Mesenchymal stem cell (in vitro differentiated cells and primary cell): ENCODE measurements at regions not wholly inside any gene's neighbourhood (a gene's known extent, or its start where the extent isn't known, plus 50 kb on each side); places are given as distances from the start of the nearest gene placed in this dataset.
A peak's percentile ranks its signal among the peaks of the same experiment; 100 is the strongest.

Source experiments
- DNase-seq: peaks from one replicate; pipeline ENCODE4 v3.0.0-alpha.2; 2013
- H2AFZ ChIP-seq: one replicate; pipeline ENCODE4 v1.6.1; 2013; ENCODE audit warnings: low read depth, mild to moderate bottlenecking, control low read depth, inconsistent platforms, low read length, moderate library complexity
- H2AK5ac ChIP-seq: 2 replicates; pipeline ENCODE4 v1.6.1; 2013; ENCODE audit warnings: low read length, moderate library complexity, mild to moderate bottlenecking, inconsistent platforms; ENCODE audit not compliant: severe bottlenecking
- H2BK120ac ChIP-seq: one replicate; pipeline ENCODE4 v1.6.1; 2013; ENCODE audit warnings: low read depth, mild to moderate bottlenecking, inconsistent platforms, low read length, moderate library complexity
- H2BK12ac ChIP-seq, 2 experiments: one replicate each; pipeline ENCODE4 v1.6.1; 2013; ENCODE audit warnings: inconsistent platforms in 2 of 2, low read length in 2 of 2, mild to moderate bottlenecking in 2 of 2, moderate library complexity in 2 of 2, control low read depth in 1 of 2
- H2BK15ac ChIP-seq: one replicate; pipeline ENCODE4 v1.6.1; 2013; ENCODE audit warnings: mild to moderate bottlenecking, low read depth, inconsistent platforms; ENCODE audit not compliant: poor library complexity, severe bottlenecking
- H2BK5ac ChIP-seq: 2 replicates; pipeline ENCODE4 v1.6.1; 2013; ENCODE audit warnings: low read depth, mild to moderate bottlenecking, low read length, control low read depth, inconsistent platforms; ENCODE audit not compliant: poor library complexity, severe bottlenecking
- H3K14ac ChIP-seq, 2 experiments: one replicate each; pipeline ENCODE4 v1.6.1; 2013; ENCODE audit warnings: inconsistent platforms in 2 of 2, low read length in 2 of 2, control low read depth in 1 of 2, mild to moderate bottlenecking in 1 of 2, moderate library complexity in 1 of 2
- H3K18ac ChIP-seq, 2 experiments: one replicate each; pipeline ENCODE4 v1.6.1; 2013; ENCODE audit warnings: inconsistent platforms in 2 of 2, low read length in 2 of 2, control low read depth in 1 of 2, low read depth in 1 of 2, mild to moderate bottlenecking in 1 of 2
- H3K23ac ChIP-seq, 2 experiments: one replicate each; pipeline ENCODE4 v1.6.1; 2013; ENCODE audit warnings: inconsistent platforms in 2 of 2, low read length in 2 of 2, mild to moderate bottlenecking in 2 of 2, moderate library complexity in 2 of 2, control low read depth in 1 of 2
- H3K27ac ChIP-seq: 2 replicates; pipeline ENCODE4 v1.5.1; 2013; ENCODE audit warnings: mild to moderate bottlenecking, moderate library complexity, low read length, control low read depth, inconsistent platforms; ENCODE audit not compliant: poor library complexity, severe bottlenecking
- H3K27me3 ChIP-seq, 2 experiments: 2 replicates each; pipeline versions ENCODE4 v1.6.1 to v1.7.0; 2013; ENCODE audit warnings: low read length in 2 of 2, mild to moderate bottlenecking in 2 of 2, moderate library complexity in 2 of 2, control low read depth in 1 of 2, inconsistent platforms in 1 of 2; ENCODE audit not compliant: control insufficient read depth in 1 of 2, insufficient read depth in 1 of 2
- H3K36me3 ChIP-seq, 2 experiments: 2 replicates each; pipeline versions ENCODE4 v1.6.1 to v1.7.0; 2013; ENCODE audit warnings: low read length in 2 of 2, control low read depth in 1 of 2, inconsistent platforms in 1 of 2, low read depth in 1 of 2, mild to moderate bottlenecking in 1 of 2; ENCODE audit not compliant: insufficient read depth in 2 of 2, control insufficient read depth in 1 of 2
- H3K4ac ChIP-seq, 2 experiments: one replicate each; pipeline ENCODE4 v1.6.1; 2013; ENCODE audit warnings: inconsistent platforms in 2 of 2, low read length in 2 of 2, mild to moderate bottlenecking in 2 of 2, moderate library complexity in 2 of 2, control low read depth in 1 of 2, low read depth in 1 of 2
- H3K4me1 ChIP-seq: 2 replicates; pipeline ENCODE4 v1.6.1; 2013; ENCODE audit warnings: low read depth, low read length, control low read depth; ENCODE audit not compliant: control insufficient read depth, insufficient read depth
- H3K4me2 ChIP-seq: 2 replicates; pipeline ENCODE4 v1.6.1; 2013; ENCODE audit warnings: low read length, mild to moderate bottlenecking, inconsistent platforms; ENCODE audit not compliant: poor library complexity, severe bottlenecking
- H3K4me3 ChIP-seq, 2 experiments: 2 replicates each; pipeline versions ENCODE4 v1.5.1 to v1.7.0; 2013; ENCODE audit warnings: low read length in 2 of 2, mild to moderate bottlenecking in 2 of 2, control low read depth in 1 of 2, low read depth in 1 of 2; ENCODE audit not compliant: insufficient read depth in 1 of 2
- H3K79me1 ChIP-seq: replicated peaks from 2 replicates; pipeline ENCODE4 v1.6.1; 2013; ENCODE audit warnings: mild to moderate bottlenecking, control low read depth, low read length, inconsistent platforms; ENCODE audit not compliant: poor library complexity, severe bottlenecking
- H3K9ac ChIP-seq: 2 replicates; pipeline ENCODE4 v1.7.0; 2013; ENCODE audit warnings: mild to moderate bottlenecking, low read length, moderate library complexity
- H3K9me3 ChIP-seq: 2 replicates; pipeline ENCODE4 v1.7.0; 2013; ENCODE audit warnings: mild to moderate bottlenecking, low read length; ENCODE audit not compliant: control insufficient read depth
- H4K8ac ChIP-seq: one replicate; pipeline ENCODE4 v1.6.1; 2013; ENCODE audit warnings: inconsistent platforms, mild to moderate bottlenecking, low read length, moderate library complexity
- H4K91ac ChIP-seq: one replicate; pipeline ENCODE4 v1.6.1; 2013; ENCODE audit warnings: mild to moderate bottlenecking, low read length, inconsistent platforms
- WGBS: methylation state at CpG from one replicate; pipeline ENCODE4 v1.1.7; 2013; ENCODE audit warnings: mixed read lengths; 5-methylcytosine and 5-hydroxymethylcytosine counted together

GRCh38 chr1:42046761-42047507 is 106.3 kb upstream of the GUCA2B start:
- peaks cover 36 to 67% of the 10 kb centered on the region in 2 experiments for H3K27me3 ChIP-seq
- H3K23ac ChIP-seq = no peak overlapping the region
- H4K91ac ChIP-seq = no peak overlapping the region
- H2BK5ac ChIP-seq = no peak overlapping the region
- no peak overlapping the region for H3K14ac ChIP-seq
- no peak overlapping the region for H4K8ac ChIP-seq
- no peak overlapping the region for H2BK120ac ChIP-seq
- H3K4me3 ChIP-seq = no peak overlapping the region
- H3K18ac ChIP-seq = no peak overlapping the region
- H3K4me2 ChIP-seq = no peak overlapping the region
- no peak overlapping the region for H2AFZ ChIP-seq
- no peak overlapping the region for H2BK12ac ChIP-seq
- no peaks in the 10 kb centered on the region for H3K4me1 ChIP-seq
- H3K36me3 ChIP-seq = no peaks in the 10 kb centered on the region
- 88% methylated on average over 4 of the region's 4 CpGs for WGBS
- no peaks in the 10 kb centered on the region for H3K9me3 ChIP-seq
- H2AK5ac ChIP-seq = no peak overlapping the region
- no peak overlapping the region for H3K4ac ChIP-seq
- no peak overlapping the region for H3K27ac ChIP-seq
- no peak overlapping the region for H3K9ac ChIP-seq
- no peaks in the 10 kb centered on the region for H3K79me1 ChIP-seq
- peak; percentile 6 for DNase-seq
- no peak overlapping the region for H2BK15ac ChIP-seq

GRCh38 chr1:42044346-42044745 is 108.9 kb upstream of the GUCA2B start:
- H3K18ac ChIP-seq = no peak overlapping the region
- no peak overlapping the region for H3K4ac ChIP-seq
- no peak overlapping the region for H3K23ac ChIP-seq
- H3K36me3 ChIP-seq = no peaks in the 10 kb centered on the region
- H2AK5ac ChIP-seq = no peak overlapping the region
- no peak overlapping the region for H2BK15ac ChIP-seq
- 93% methylated on average over 3 of the region's 3 CpGs for WGBS
- no peaks in the 10 kb centered on the region for H3K9me3 ChIP-seq
- no peak overlapping the region for H3K4me2 ChIP-seq
- no peak overlapping the region for H4K91ac ChIP-seq
- H2BK5ac ChIP-seq = no peak overlapping the region
- H2BK12ac ChIP-seq = no peak overlapping the region
- no peak overlapping the region for H3K9ac ChIP-seq
- H3K4me1 ChIP-seq = no peaks in the 10 kb centered on the region
- H3K14ac ChIP-seq = no peak overlapping the region
- no peaks in the 10 kb centered on the region for H3K79me1 ChIP-seq
- H2BK120ac ChIP-seq = no peak overlapping the region
- H3K27me3 ChIP-seq = peaks cover 13 to 55% of the 10 kb centered on the region in 2 experiments
- no peak overlapping the region for H3K27ac ChIP-seq
- H2AFZ ChIP-seq = no peak overlapping the region
- no peak overlapping the region for H4K8ac ChIP-seq
- H3K4me3 ChIP-seq = no peak overlapping the region
- no peak for DNase-seq

GRCh38 chr1:42043811-42044210 is 109.4 kb upstream of the GUCA2B start:
- H3K36me3 ChIP-seq = no peaks in the 10 kb centered on the region
- H3K27me3 ChIP-seq = peaks cover 8 to 55% of the 10 kb centered on the region in 2 experiments
- no peak overlapping the region for H4K91ac ChIP-seq
- no peak overlapping the region for H2BK120ac ChIP-seq
- H3K4ac ChIP-seq = no peak overlapping the region
- H4K8ac ChIP-seq = no peak overlapping the region
- H3K4me3 ChIP-seq = no peak overlapping the region
- no peak overlapping the region for H3K23ac ChIP-seq
- no peaks in the 10 kb centered on the region for H3K79me1 ChIP-seq
- no peak for DNase-seq
- H3K4me2 ChIP-seq = no peak overlapping the region
- no CpG with 5 or more reads among the region's 1 CpG for WGBS
- H3K14ac ChIP-seq = no peak overlapping the region
- H3K9ac ChIP-seq = no peak overlapping the region
- no peak overlapping the region for H3K27ac ChIP-seq
- H2BK15ac ChIP-seq = no peak overlapping the region
- H2AFZ ChIP-seq = no peak overlapping the region
- no peak overlapping the region for H3K18ac ChIP-seq
- no peak overlapping the region for H2BK12ac ChIP-seq
- H3K9me3 ChIP-seq = no peaks in the 10 kb centered on the region
- no peak overlapping the region for H2AK5ac ChIP-seq
- no peak overlapping the region for H2BK5ac ChIP-seq
- no peaks in the 10 kb centered on the region for H3K4me1 ChIP-seq

DNA sequence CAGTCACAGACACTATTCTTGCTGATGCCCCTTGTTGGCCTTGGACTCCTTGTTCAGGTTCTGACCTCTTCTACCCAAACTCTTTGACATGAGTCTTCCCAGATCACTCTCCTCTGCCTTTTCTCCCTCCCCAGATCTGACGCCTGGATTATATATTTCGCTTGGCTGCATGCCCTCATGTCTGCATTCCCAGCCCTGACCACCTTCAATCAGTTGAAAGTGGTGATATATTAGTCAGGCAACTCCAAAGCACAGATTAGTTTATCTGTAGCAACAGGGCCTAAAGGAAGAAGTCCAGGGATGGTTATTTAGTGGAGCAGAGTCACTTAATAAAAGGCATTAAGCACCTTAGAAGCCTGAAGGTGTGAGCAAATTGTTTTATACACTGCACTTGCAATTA is 110.0 kb upstream of the GUCA2B start:
- H3K18ac ChIP-seq = no peak overlapping the region
- H3K36me3 ChIP-seq = no peaks in the 10 kb centered on the region
- no peak overlapping the region for H3K23ac ChIP-seq
- H2BK5ac ChIP-seq = no peak overlapping the region
- H3K79me1 ChIP-seq = no peaks in the 10 kb centered on the region
- no peak overlapping the region for H2AK5ac ChIP-seq
- H2BK12ac ChIP-seq = no peak overlapping the region
- DNase-seq = no peak
- H3K27me3 ChIP-seq = peaks cover 6 to 52% of the 10 kb centered on the region in 2 experiments
- no peak overlapping the region for H2AFZ ChIP-seq
- no peak overlapping the region for H3K9ac ChIP-seq
- no peak overlapping the region for H3K4ac ChIP-seq
- no peaks in the 10 kb centered on the region for H3K4me1 ChIP-seq
- no peak overlapping the region for H4K91ac ChIP-seq
- H2BK15ac ChIP-seq = no peak overlapping the region
- no peak overlapping the region for H3K27ac ChIP-seq
- WGBS = no CpG with 5 or more reads among the region's 2 CpGs
- H3K14ac ChIP-seq = no peak overlapping the region
- H2BK120ac ChIP-seq = no peak overlapping the region
- no peak overlapping the region for H3K4me2 ChIP-seq
- H4K8ac ChIP-seq = no peak overlapping the region
- no peak overlapping the region for H3K4me3 ChIP-seq
- no peaks in the 10 kb centered on the region for H3K9me3 ChIP-seq
